ENCODE measurements at regions not wholly inside any gene's neighbourhood (a gene's known extent, or its start where the extent isn't known, plus 50 kb on each side); places are given as distances from the start of the nearest gene placed in this dataset.

DNA sequence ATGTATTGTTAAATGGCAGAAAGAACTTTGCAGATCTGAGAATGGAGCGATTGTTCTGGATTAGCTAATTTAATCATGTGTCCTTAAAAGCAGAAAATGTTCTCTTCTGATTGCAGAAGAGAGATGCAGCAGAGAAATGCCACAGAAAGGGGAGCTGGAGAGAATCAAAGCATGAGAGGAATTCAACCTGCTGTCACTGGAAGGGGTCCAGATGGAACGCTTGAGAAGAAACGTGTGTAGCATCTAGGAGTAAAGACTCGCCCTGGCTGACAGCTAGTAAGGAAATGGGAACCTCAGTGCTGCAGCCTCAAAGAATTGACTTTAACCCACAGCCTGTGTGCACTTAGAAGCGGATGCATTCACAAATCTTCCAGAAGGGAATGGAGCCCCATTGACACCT is 502.8 kb downstream of the KLF12 start:
- no peak for DNase-seq (ENCODE audit: low read depth, low spot score)

DNA sequence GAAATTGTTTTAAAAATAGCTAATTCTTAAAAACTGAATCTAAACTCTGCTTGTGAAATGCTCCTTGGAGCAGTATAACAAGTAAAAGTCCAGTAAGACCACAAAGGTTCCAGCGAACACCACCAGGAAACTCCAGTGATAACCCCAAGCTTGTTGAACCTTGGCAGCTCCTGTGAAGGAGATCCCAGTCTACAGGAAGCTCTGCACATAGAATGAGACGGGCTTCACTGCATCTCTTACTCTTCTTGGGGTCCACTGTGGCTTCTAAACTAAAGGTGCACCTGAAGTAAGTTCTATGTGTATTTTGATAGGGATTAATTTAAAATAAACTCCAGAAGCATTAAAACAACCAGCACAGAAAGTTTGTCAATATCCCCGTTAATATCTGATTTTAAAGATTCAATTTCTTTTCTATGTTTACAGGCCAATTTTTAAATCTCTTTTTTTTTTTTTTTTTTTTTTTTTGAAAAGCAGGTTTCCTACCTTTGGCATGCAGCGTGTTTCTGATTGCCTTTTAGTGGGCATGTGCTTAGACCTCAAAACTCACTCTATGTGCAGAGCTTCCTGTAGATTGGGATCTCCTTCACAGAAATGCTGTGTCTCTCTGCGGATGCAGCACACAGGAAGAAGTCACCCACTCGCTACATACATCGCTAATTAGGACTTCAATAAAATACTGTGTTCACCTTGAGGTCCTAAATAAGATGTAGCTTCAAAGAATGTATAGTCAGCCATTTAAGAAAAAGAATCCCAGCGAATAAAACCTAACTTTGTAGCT is 508.5 kb downstream of the KLF12 start:
- no peak for DNase-seq (ENCODE audit: low read depth, low spot score)

DNA sequence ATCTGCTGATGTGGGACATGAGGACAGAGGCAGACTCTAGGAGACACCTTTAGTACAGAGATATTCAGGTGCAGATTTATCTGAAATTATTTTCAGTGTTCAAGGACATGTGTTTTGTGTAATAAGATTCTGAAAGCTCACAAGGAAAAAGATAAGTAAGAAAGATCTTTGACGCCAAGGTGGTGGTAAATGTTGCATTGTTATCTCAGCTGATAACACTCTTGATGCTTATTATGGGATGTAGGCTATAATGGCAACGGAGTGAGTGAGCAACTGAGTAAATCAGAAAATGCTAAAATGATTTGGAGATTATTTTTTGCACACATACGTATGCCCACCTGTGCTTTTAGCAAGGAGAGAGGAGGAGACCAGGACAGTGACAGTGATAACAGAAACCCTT is 510.9 kb downstream of the KLF12 start:
- no peak for DNase-seq (ENCODE audit: low read depth, low spot score)

DNA sequence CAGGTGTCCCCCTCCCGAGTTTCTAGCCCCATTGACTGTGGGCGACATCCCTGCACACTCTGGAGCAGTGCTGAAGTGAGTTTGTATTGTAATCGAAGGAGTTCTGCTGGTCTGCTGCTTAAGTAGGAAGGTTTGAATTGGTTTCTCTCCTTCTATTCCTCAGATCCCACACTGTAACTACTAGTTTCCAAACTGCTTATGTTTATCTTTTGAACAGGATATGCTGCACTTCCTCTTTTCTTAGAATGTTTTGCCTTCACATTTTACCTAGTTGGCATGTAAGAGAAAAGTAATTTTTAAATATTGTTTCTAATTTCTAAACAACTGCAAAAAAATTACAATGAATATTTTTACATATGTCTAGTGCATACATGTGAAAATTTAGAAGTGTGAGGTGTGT is 511.8 kb downstream of the KLF12 start:
- DNase-seq (ENCODE audit: low read depth, low spot score), result no peak

DNA sequence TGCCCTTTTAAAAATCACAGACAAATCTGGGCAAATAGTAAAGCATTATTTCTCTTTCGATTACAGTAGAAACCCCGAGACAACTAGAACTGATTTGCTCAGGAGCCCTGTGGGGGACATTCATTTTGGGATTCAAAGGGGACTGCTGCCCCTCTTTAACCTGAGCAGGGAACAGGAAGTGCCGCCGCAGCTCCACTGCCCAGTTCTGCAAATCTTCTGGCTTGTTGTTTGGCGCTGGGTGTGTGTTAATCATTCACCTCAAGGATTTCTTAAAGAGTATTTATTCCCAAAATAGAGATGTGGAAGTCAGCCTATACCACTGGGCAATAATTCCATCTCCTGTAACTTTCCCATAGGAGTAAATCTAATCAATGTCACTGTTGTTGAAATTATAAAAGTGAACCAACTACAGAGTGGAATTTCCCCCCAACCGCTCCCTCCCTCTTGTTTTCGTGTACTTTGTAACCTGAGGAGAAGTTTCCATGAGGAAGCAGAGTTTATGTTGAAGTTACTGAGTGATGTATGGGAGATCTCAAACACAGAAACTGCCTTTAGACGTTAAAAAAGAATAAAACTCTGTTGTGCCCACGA is 515.8 kb downstream of the KLF12 start:
- no peak for DNase-seq (ENCODE audit: low read depth, low spot score)

DNA sequence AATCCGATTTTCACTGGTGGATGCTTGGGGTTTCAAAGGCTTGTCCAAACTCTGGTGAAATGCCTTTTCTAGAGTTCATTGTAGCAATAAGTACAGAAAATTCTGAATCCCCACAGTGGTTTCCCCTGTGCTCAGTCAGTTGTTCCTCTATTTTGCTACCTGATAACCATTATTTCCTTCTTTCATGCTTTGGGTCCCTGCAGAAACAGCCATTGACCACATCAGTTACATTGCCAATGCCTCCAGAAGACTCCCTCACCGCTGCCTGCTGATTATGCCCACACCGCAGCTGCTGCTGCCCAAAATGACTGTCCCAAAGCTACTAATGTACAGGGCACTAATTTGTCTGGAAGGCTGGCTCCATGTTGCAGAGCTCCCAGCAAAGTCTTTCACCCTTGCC is 517.3 kb downstream of the KLF12 start:
- DNase-seq (ENCODE audit: low read depth, low spot score), result no peak

DNA sequence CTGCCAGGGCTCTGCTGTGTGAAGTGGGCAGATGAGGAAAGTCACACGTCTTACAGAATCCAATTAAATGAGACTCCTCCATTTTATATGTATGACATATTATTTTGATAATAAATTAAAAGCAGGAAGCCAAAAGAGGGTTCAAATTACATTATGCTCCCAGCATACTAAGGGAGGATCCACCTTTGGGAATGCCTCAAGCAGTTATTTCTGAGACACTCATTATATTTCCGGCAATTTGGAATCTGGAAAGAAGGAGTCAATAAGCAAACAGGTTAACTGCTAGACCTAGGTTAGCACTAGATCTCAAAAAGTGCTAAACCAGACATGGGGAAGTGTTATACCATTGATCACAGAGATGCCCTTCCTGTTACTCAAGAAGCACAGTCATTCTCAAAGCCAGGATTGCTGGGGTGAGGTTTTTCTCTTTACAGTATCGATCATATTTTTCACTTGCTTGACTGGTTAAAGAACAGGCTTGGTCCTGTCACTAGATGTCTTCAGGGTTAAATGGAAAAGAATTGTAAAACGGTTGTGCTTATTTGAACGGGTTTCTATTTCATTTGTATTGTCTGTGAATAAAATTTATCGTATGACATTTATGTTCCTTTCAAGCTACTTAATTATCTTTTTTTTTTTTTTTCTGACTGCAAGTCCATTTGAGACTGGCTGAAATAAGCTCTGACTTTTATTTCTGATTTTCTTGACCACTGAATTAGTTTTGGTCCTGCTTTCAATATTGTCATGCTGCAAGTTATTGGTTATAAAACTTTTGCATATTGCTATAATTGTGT is 523.2 kb downstream of the KLF12 start:
- DNase-seq (ENCODE audit: low read depth, low spot score), result no peak

DNA sequence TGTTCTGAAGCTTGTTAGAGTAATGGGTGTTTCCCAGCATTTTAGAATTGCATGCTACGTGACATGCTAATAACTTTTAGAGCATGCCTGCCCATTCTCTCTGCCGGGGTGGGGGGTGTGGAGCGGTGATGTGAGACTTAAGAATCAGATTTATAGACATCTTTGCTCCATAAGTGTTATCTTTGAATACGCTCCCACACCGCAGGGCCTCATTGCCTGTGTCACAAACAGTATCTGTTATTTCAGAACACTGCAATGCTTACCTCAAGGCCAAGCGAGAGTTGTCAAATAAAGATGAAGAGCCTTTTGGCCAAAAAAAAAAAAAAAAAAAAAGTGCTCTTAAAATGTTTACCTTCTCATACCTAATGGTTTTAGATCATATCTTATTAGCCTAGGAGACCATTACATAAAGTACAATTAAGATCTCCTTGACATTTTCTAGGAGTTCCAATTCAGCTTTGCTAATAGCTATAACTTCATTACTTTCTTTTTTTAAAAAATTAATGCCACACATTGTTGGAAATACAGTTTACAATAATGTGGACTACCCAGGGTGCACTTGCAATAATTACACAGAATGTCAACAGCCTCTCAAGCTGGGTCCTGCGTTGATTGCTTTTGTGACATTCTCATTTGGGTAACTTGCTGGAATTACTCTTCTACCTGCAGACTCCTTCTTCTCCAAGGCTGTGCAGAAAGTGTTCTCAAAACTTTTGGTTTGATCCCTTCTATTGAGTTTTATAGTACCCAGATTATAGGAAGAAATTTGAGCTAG is 525.3 kb downstream of the KLF12 start:
- DNase-seq (ENCODE audit: low read depth, low spot score), result no peak

DNA sequence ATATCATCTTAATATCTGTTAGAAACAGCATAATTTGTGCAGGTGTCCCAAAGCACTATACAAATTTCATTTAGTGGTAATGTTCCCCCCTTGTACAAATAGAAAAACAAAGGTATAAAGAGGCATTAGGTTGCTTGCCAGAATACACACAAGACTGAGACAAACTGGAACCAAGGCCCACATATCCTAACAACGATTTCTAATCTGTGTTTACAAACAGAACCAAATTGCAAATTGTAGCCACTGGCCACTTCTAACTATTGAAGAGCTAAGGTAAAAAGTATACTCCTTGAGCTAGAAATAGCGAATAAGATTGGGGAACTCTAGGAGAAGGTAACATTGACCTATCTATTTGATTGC is 526.1 kb downstream of the KLF12 start:
- DNase-seq (ENCODE audit: low read depth, low spot score), result no peak

GRCh38 chr13:73607489-73608156 is 526.6 kb downstream of the KLF12 start:
- DNase-seq (ENCODE audit: low read depth, low spot score), result no peak

DNA sequence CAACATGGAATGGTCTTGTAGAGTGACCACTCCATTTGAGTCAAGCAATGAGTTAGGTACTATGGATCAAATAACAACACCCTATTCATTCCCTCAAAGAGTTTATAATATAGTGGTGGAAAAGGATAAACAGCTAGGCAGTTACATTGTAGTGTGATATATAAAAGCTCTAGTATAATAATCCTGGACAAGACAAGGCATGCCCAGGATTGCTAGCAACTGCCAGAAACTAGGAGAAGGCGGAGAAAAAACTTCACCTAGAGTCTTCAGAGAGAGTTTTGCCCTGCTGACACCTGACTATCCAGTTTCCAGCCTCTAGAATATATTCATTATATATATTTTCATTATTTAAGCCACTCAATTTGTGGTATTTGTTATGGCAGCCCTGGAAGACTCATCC is 530.6 kb downstream of the KLF12 start:
- DNase-seq (ENCODE audit: low read depth, low spot score), result no peak

DNA sequence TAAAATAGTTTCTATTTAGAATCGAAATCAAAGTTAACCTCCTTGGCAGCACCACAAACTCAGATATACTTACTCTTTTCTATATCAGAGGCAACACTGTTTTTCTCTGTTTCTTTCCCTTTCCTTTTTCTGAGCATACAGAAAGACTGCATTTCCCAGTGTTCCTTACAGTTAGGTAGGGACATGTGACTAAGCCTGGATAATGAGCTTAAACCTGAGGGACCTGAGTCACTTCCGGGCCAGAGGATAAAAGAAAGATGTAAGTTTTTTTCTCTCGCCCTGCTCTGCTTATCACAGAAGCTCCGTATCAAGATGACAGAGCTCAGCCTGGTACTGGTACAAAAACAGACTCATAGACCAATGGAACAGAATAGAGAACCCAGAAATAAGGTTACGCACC is 531.9 kb downstream of the KLF12 start:
- DNase-seq (ENCODE audit: low read depth, low spot score), result peak; percentile 5

DNA sequence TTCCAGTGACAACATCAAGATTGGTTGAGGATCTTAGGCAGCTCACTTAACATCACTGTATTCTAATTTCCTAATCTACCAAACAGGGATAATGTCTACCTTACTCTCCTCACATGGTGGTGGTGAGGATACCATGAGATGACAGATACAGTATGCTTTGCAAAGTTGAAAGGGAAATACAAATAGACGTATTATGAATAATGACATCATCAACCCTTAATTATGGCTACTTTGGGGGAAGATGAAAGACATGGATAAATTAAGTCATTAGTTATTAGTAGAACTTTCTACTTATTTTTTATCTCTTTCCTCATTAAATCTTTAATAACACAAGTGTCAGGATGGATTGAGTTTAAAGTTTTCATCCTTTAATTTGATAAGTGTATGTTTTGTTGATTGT is 532.5 kb downstream of the KLF12 start:
- no peak for DNase-seq (ENCODE audit: low read depth, low spot score)

GRCh38 chr13:73599232-73600128 is 534.7 kb downstream of the KLF12 start:
- no peak for DNase-seq (ENCODE audit: low read depth, low spot score)

DNA sequence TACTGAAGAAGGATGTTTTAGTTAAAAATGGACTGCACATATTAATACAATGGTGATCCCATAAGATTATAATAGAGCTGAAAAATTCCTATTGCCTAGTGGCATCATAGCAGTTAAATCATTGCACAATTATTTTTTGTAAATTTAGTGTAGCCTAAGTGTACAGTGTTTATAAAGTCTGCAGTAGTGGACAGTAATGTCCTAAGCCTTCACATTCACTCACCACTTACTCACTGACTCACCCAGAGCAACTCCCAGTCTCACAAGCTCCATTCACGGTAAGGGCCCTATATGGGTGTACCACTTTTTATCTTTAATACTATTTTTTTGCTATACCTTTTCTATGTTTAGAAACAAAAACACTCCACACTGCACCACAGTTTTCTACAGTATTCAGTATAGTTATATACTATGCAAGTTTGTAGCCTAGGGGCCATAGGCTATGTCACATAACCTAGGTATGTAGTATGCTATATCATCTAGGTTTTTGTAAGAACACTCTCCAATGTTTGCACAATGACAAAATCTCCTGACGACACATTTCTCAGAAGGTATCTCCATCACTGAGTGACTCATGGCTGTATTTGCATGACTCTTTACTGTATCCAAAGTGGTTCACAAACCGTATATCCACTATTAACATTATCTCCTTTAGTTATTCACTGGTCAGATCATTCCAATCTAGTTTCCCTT is 536.0 kb downstream of the KLF12 start:
- DNase-seq (ENCODE audit: low read depth, low spot score), result no peak

- no peak for DNase-seq (ENCODE audit: low read depth, low spot score)
Observed at GRCh38 chr13:73596382-73596781, 537.6 kb downstream of the KLF5 start.

GRCh38 chr13:73593199-73593765 is 534.5 kb downstream of the KLF5 start:
- DNase-seq (ENCODE audit: low read depth, low spot score), result no peak

- no peak for DNase-seq (ENCODE audit: low read depth, low spot score)
Observed at GRCh38 chr13:73591861-73592260, 533.1 kb downstream of the KLF5 start.

DNA sequence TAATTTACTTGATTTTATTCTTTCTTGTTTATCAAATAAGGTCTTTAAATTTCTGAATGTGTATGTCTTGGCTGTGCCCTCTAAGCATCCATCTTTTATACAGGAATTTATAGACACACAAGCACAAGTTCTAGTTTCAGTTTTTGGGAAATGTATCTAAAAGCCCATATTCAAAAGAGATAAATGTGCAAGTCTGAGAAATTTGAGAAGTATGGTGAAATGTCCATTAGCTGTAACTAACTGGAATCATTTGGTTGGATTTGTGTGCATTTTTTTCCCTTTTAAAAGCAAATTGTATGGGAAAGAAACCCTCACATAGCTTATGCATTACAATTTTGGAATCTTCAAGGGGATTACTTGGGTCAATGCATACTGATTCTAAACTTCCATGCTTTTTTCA is 532.0 kb downstream of the KLF5 start:
- DNase-seq (ENCODE audit: low read depth, low spot score), result no peak

DNA sequence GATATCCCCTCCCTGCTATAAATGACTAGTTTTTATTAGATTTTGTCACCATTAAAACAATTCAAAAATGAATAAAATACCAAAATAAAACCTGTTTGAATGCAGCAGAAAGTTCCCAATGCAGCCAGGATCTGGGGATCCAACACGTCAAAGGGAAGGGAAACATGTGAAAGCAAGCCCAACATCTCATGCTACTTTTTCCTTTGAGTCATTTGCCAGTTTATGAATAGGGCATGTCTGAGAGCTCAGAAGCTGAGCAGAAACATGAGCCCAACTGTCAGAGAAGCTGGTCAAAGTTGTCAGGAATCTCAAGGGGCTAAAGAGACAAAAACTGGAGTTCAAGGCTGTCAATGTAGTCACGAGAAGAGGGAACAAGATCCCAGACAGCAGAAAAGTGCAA is 526.4 kb downstream of the KLF5 start:
- DNase-seq (ENCODE audit: low read depth, low spot score), result no peak
